Mesenchymal stem cell (in vitro differentiated cells and primary cell): ENCODE measurements at regions not wholly inside any gene's neighbourhood (a gene's known extent, or its start where the extent isn't known, plus 50 kb on each side); places are given as distances from the start of the nearest gene placed in this dataset.

Experiments used
- DNase-seq: peaks from one replicate; pipeline ENCODE4 v3.0.0-alpha.2; 2013
- H2AFZ ChIP-seq: one replicate; pipeline ENCODE4 v1.6.1; 2013; ENCODE audit warnings: low read depth, mild to moderate bottlenecking, control low read depth, inconsistent platforms, low read length, moderate library complexity
- H2AK5ac ChIP-seq: 2 replicates; pipeline ENCODE4 v1.6.1; 2013; ENCODE audit warnings: low read length, moderate library complexity, mild to moderate bottlenecking, inconsistent platforms; ENCODE audit not compliant: severe bottlenecking
- H2BK120ac ChIP-seq: one replicate; pipeline ENCODE4 v1.6.1; 2013; ENCODE audit warnings: low read depth, mild to moderate bottlenecking, inconsistent platforms, low read length, moderate library complexity
- H2BK12ac ChIP-seq, 2 experiments: one replicate each; pipeline ENCODE4 v1.6.1; 2013; ENCODE audit warnings: inconsistent platforms in 2 of 2, low read length in 2 of 2, mild to moderate bottlenecking in 2 of 2, moderate library complexity in 2 of 2, control low read depth in 1 of 2
- H2BK15ac ChIP-seq: one replicate; pipeline ENCODE4 v1.6.1; 2013; ENCODE audit warnings: mild to moderate bottlenecking, low read depth, inconsistent platforms; ENCODE audit not compliant: poor library complexity, severe bottlenecking
- H2BK5ac ChIP-seq: 2 replicates; pipeline ENCODE4 v1.6.1; 2013; ENCODE audit warnings: low read depth, mild to moderate bottlenecking, low read length, control low read depth, inconsistent platforms; ENCODE audit not compliant: poor library complexity, severe bottlenecking
- H3K14ac ChIP-seq, 2 experiments: one replicate each; pipeline ENCODE4 v1.6.1; 2013; ENCODE audit warnings: inconsistent platforms in 2 of 2, low read length in 2 of 2, control low read depth in 1 of 2, mild to moderate bottlenecking in 1 of 2, moderate library complexity in 1 of 2
- H3K18ac ChIP-seq, 2 experiments: one replicate each; pipeline ENCODE4 v1.6.1; 2013; ENCODE audit warnings: inconsistent platforms in 2 of 2, low read length in 2 of 2, control low read depth in 1 of 2, low read depth in 1 of 2, mild to moderate bottlenecking in 1 of 2
- H3K23ac ChIP-seq, 2 experiments: one replicate each; pipeline ENCODE4 v1.6.1; 2013; ENCODE audit warnings: inconsistent platforms in 2 of 2, low read length in 2 of 2, mild to moderate bottlenecking in 2 of 2, moderate library complexity in 2 of 2, control low read depth in 1 of 2
- H3K27ac ChIP-seq: 2 replicates; pipeline ENCODE4 v1.5.1; 2013; ENCODE audit warnings: mild to moderate bottlenecking, moderate library complexity, low read length, control low read depth, inconsistent platforms; ENCODE audit not compliant: poor library complexity, severe bottlenecking
- H3K27me3 ChIP-seq, 2 experiments: 2 replicates each; pipeline versions ENCODE4 v1.6.1 to v1.7.0; 2013; ENCODE audit warnings: low read length in 2 of 2, mild to moderate bottlenecking in 2 of 2, moderate library complexity in 2 of 2, control low read depth in 1 of 2, inconsistent platforms in 1 of 2; ENCODE audit not compliant: control insufficient read depth in 1 of 2, insufficient read depth in 1 of 2
- H3K36me3 ChIP-seq, 2 experiments: 2 replicates each; pipeline versions ENCODE4 v1.6.1 to v1.7.0; 2013; ENCODE audit warnings: low read length in 2 of 2, control low read depth in 1 of 2, inconsistent platforms in 1 of 2, low read depth in 1 of 2, mild to moderate bottlenecking in 1 of 2; ENCODE audit not compliant: insufficient read depth in 2 of 2, control insufficient read depth in 1 of 2
- H3K4ac ChIP-seq, 2 experiments: one replicate each; pipeline ENCODE4 v1.6.1; 2013; ENCODE audit warnings: inconsistent platforms in 2 of 2, low read length in 2 of 2, mild to moderate bottlenecking in 2 of 2, moderate library complexity in 2 of 2, control low read depth in 1 of 2, low read depth in 1 of 2
- H3K4me1 ChIP-seq: 2 replicates; pipeline ENCODE4 v1.6.1; 2013; ENCODE audit warnings: low read depth, low read length, control low read depth; ENCODE audit not compliant: control insufficient read depth, insufficient read depth
- H3K4me2 ChIP-seq: 2 replicates; pipeline ENCODE4 v1.6.1; 2013; ENCODE audit warnings: low read length, mild to moderate bottlenecking, inconsistent platforms; ENCODE audit not compliant: poor library complexity, severe bottlenecking
- H3K4me3 ChIP-seq, 2 experiments: 2 replicates each; pipeline versions ENCODE4 v1.5.1 to v1.7.0; 2013; ENCODE audit warnings: low read length in 2 of 2, mild to moderate bottlenecking in 2 of 2, control low read depth in 1 of 2, low read depth in 1 of 2; ENCODE audit not compliant: insufficient read depth in 1 of 2
- H3K79me1 ChIP-seq: replicated peaks from 2 replicates; pipeline ENCODE4 v1.6.1; 2013; ENCODE audit warnings: mild to moderate bottlenecking, control low read depth, low read length, inconsistent platforms; ENCODE audit not compliant: poor library complexity, severe bottlenecking
- H3K9ac ChIP-seq: 2 replicates; pipeline ENCODE4 v1.7.0; 2013; ENCODE audit warnings: mild to moderate bottlenecking, low read length, moderate library complexity
- H3K9me3 ChIP-seq: 2 replicates; pipeline ENCODE4 v1.7.0; 2013; ENCODE audit warnings: mild to moderate bottlenecking, low read length; ENCODE audit not compliant: control insufficient read depth
- H4K8ac ChIP-seq: one replicate; pipeline ENCODE4 v1.6.1; 2013; ENCODE audit warnings: inconsistent platforms, mild to moderate bottlenecking, low read length, moderate library complexity
- H4K91ac ChIP-seq: one replicate; pipeline ENCODE4 v1.6.1; 2013; ENCODE audit warnings: mild to moderate bottlenecking, low read length, inconsistent platforms
- WGBS: methylation state at CpG from one replicate; pipeline ENCODE4 v1.1.7; 2013; ENCODE audit warnings: mixed read lengths; 5-methylcytosine and 5-hydroxymethylcytosine counted together

DNA sequence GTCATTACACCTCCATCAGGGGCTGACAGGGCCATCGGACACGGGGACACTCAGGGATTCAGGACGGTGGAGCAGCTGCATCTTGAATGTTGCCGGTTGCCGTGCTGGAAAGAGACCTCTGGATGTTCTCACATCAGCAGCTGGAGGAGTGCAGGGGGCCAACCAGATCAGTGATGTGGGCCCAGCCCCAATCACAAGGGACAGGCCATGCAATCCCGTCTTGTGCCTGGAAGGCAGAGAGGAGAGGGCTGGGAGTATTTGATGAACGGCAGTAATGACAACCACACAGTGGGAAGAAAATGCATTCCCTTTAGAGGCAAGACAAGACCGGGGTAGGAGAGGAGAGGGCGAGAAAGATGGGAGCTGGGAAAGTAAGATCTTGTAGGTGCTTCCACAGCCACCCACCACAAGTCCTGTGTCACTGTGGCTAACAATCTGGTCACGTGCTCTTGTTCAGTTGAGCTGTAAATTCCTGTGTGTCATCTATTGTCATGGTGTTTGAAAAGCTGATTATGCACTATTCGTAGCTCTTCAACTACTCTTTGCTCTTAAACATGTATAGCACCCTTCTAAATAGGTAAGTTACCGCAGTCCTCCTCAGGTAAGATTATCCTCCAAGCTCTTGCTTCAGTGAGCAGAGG lies 85.9 kb upstream of the LEP start:
- Histone ChIP-seq H3K9me3 (no peaks in the 10 kb centered on the region), H4K8ac (no peak overlapping the region), H2BK5ac (no peak overlapping the region), H3K27me3 (peaks cover 76 to 80% of the 10 kb centered on the region in 2 experiments), H3K27ac (no peak overlapping the region), H3K36me3 (no peaks in the 10 kb centered on the region), H3K4me1 (no peaks in the 10 kb centered on the region), H3K4ac (no peak overlapping the region), H2BK120ac (no peak overlapping the region), H4K91ac (no peak overlapping the region), H3K4me2 (no peak overlapping the region), H3K9ac (no peak overlapping the region), H2BK15ac (no peak overlapping the region), H3K14ac (no peak overlapping the region), H3K4me3 (no peak overlapping the region), H2BK12ac (no peak overlapping the region), H2AFZ (no peak overlapping the region), H3K79me1 (no peaks in the 10 kb centered on the region), H3K23ac (no peak overlapping the region), H3K18ac (no peak overlapping the region), H2AK5ac (no peak overlapping the region)
- no peak for DNase-seq
- WGBS, result 66% methylated on average over 11 of the region's 12 CpGs

DNA sequence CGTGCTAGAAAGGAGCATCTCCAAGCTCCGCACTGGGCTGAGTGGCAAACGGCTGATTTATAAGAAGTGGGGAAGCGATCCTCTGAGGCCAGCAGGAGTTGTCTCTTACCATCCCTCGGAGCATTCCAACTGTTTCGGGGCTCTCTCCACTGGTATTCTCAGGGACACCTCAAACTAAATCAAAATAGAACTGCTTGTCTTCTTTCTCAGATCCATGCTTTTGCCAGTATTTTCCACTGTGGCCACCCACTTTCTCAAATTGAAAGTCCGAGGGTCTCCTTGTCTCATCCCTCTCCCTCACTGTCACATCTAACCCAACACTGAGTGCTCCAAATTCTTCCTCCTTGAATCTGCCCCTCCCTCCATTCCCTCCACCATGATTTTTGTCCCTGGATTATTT lies 83.2 kb upstream of the LEP start:
- WGBS, result 80% methylated on average over 7 of the region's 7 CpGs
- no peak overlapping the region for H3K27ac ChIP-seq
- no peak overlapping the region for H2BK12ac ChIP-seq
- no peak overlapping the region for H3K18ac ChIP-seq
- H2BK15ac ChIP-seq, result no peak overlapping the region
- no peak overlapping the region for H3K4ac ChIP-seq
- H2AK5ac ChIP-seq, result no peak overlapping the region
- H3K79me1 ChIP-seq, result no peaks in the 10 kb centered on the region
- no peaks in the 10 kb centered on the region for H3K9me3 ChIP-seq
- no peak overlapping the region for H2BK5ac ChIP-seq
- H3K9ac ChIP-seq, result no peak overlapping the region
- H2AFZ ChIP-seq, result no peak overlapping the region
- peaks cover 73 to 78% of the 10 kb centered on the region in 2 experiments for H3K27me3 ChIP-seq
- H3K4me1 ChIP-seq, result no peaks in the 10 kb centered on the region
- no peaks in the 10 kb centered on the region for H3K36me3 ChIP-seq
- no peak overlapping the region for H3K23ac ChIP-seq
- DNase-seq, result no peak
- no peak overlapping the region for H2BK120ac ChIP-seq
- H4K8ac ChIP-seq, result no peak overlapping the region
- H4K91ac ChIP-seq, result no peak overlapping the region
- no peak overlapping the region for H3K4me3 ChIP-seq
- H3K14ac ChIP-seq, result no peak overlapping the region
- H3K4me2 ChIP-seq, result no peak overlapping the region

DNA sequence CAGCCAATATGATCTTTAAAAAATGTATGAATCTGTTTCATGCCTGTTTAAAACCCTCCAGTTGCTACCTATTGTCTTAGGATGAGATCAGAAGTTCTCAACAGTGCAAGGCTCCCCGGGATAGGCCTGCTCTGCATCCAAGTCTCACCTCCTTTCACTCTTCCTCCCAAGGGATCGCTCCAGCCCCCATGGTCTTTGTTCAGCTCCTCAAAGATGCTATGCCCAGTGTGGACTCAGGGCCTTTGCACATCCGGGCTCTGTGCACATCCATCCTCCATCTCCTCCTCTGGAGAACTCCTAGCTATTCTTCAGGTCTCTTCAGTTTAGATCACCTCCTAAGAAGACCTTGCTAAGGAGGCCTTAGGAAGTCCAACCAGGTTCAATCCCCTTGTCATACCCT lies 82.7 kb upstream of the LEP start:
- no peaks in the 10 kb centered on the region for H3K4me1 ChIP-seq
- no peak overlapping the region for H4K8ac ChIP-seq
- no peak overlapping the region for H3K18ac ChIP-seq
- H2BK5ac ChIP-seq, result no peak overlapping the region
- no peak overlapping the region for H3K9ac ChIP-seq
- no peak overlapping the region for H2BK15ac ChIP-seq
- H3K27me3 ChIP-seq, result peaks cover 77 to 78% of the 10 kb centered on the region in 2 experiments
- H3K9me3 ChIP-seq, result no peaks in the 10 kb centered on the region
- DNase-seq, result no peak
- no peak overlapping the region for H3K4me2 ChIP-seq
- no peaks in the 10 kb centered on the region for H3K79me1 ChIP-seq
- no peak overlapping the region for H2BK12ac ChIP-seq
- no peaks in the 10 kb centered on the region for H3K36me3 ChIP-seq
- H3K23ac ChIP-seq, result no peak overlapping the region
- H3K27ac ChIP-seq, result no peak overlapping the region
- no peak overlapping the region for H4K91ac ChIP-seq
- H2AK5ac ChIP-seq, result no peak overlapping the region
- no peak overlapping the region for H2AFZ ChIP-seq
- 69% methylated on average over 3 of the region's 3 CpGs for WGBS
- H3K14ac ChIP-seq, result no peak overlapping the region
- no peak overlapping the region for H2BK120ac ChIP-seq
- no peak overlapping the region for H3K4ac ChIP-seq
- H3K4me3 ChIP-seq, result no peak overlapping the region

DNA sequence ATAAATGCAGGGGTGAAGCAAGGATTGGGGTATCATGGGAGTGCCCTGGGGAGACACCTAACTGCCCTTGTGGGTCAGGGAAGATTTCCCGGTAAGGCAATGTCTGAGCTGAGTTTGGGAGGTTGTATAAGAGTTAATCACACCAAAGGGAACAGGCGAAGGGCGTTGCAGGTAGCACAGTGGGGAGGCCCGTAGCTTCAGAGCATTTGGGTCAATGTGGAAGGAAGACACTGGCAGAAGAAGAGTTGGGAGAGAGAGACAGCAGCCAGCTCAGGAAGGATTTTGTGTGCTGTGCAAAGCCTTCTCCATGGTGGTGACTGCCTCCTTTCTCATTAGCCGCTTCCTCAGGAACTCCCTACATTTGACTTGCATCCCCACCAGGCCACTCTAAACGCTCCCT lies 80.8 kb upstream of the LEP start:
- Histone ChIP-seq H3K36me3 (no peaks in the 10 kb centered on the region), H3K4ac (no peak overlapping the region), H2BK15ac (no peak overlapping the region), H3K4me2 (no peak overlapping the region), H2BK5ac (no peak overlapping the region), H3K27ac (no peak overlapping the region), H3K9me3 (no peaks in the 10 kb centered on the region), H3K9ac (no peak overlapping the region), H3K18ac (no peak overlapping the region), H2BK12ac (no peak overlapping the region), H3K4me3 (no peak overlapping the region), H2BK120ac (no peak overlapping the region), H2AFZ (no peak overlapping the region), H3K79me1 (no peaks in the 10 kb centered on the region), H4K8ac (no peak overlapping the region), H3K27me3 (peaks cover 62 to 72% of the 10 kb centered on the region in 2 experiments), H2AK5ac (no peak overlapping the region), H3K23ac (no peak overlapping the region), H3K4me1 (peaks cover 12% of the 10 kb centered on the region), H3K14ac (no peak overlapping the region), H4K91ac (no peak overlapping the region)
- DNase-seq, result no peak
- WGBS, result 78% methylated on average over 6 of the region's 6 CpGs
